ENCODE measurements at regions not wholly inside any gene's neighbourhood (a gene's known extent, or its start where the extent isn't known, plus 50 kb on each side); places are given as distances from the start of the nearest gene placed in this dataset.

DNA sequence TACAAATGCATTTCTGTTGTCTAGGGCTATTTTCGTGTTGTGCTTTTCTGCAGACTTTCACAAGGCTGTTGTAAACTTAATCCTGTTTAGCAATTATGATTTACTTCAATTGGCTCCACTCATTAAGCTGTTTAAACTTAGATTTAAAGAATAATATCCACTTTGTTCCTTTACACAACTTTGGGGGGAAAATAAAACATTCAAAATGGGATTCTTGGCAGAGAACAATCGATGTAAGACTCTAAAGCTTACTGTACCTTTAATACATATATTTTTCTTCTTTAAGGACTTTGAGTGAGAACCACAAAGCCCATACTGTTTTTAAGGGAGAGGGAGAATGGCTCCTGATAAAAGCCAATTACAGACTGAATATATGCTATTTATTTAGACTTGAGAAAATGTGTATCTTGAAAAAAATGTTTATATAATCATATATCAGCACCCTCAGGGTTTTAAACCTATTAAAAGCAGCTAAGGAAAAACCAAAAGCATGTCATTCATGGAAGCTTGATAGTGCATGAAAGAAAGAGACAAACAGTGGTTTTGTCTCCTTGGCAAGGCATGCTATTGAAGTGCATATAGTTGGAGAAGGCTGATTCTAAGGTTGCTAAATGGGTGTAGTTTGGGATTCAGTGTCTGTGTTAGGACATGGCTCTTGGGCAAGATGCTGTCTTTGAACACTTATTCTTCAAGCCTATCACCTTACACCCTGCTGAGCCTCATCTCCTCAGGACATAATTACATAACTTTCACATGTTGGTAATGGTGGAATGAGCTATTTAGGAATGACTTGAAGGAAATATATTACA lies 293.4 kb upstream of the TBC1D5 start:
- TF ChIP-seq, protein P1, sequence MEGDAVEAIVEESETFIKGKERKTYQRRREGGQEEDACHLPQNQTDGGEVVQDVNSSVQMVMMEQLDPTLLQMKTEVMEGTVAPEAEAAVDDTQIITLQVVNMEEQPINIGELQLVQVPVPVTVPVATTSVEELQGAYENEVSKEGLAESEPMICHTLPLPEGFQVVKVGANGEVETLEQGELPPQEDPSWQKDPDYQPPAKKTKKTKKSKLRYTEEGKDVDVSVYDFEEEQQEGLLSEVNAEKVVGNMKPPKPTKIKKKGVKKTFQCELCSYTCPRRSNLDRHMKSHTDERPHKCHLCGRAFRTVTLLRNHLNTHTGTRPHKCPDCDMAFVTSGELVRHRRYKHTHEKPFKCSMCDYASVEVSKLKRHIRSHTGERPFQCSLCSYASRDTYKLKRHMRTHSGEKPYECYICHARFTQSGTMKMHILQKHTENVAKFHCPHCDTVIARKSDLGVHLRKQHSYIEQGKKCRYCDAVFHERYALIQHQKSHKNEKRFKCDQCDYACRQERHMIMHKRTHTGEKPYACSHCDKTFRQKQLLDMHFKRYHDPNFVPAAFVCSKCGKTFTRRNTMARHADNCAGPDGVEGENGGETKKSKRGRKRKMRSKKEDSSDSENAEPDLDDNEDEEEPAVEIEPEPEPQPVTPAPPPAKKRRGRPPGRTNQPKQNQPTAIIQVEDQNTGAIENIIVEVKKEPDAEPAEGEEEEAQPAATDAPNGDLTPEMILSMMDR (IDR thresholded peaks at IDR 0.05; ENCODE audit: insufficient read depth, low read depth, low read length): no peak
- TF ChIP-seq EZH2 (IDR thresholded peaks at IDR 0.05; ENCODE audit: insufficient read depth, low read length): no peak

Measured in astrocyte (in vitro differentiated cells and primary cell).